ENCODE measurements at regions not wholly inside any gene's neighbourhood (a gene's known extent, or its start where the extent isn't known, plus 50 kb on each side); places are given as distances from the start of the nearest gene placed in this dataset.

- no peak overlapping the region for H3K4me3 Mint-ChIP-seq
- H3K27me3 Mint-ChIP-seq (ENCODE audit: low read depth, poor library complexity), result no peaks in the 10 kb centered on the region
- DNase-seq, result no peak
- no peaks in the 10 kb centered on the region for H3K9me3 Mint-ChIP-seq
- H3K4me1 Mint-ChIP-seq, result peaks cover 42% of the 10 kb centered on the region
- H3K36me3 Mint-ChIP-seq (ENCODE audit: low read depth), result no peaks in the 10 kb centered on the region
- H3K27ac Mint-ChIP-seq, result no peak overlapping the region
- no peak for TF ChIP-seq CTCF (IDR thresholded peaks at IDR 0.05)
Measured at GRCh38 chr12:89838833-89839232, 130.2 kb upstream of the ATP2B1 start.

GRCh38 chr12:89836026-89836425, 127.4 kb upstream of the ATP2B1 start:
- H3K36me3 Mint-ChIP-seq (ENCODE audit: low read depth), result no peaks in the 10 kb centered on the region
- peaks cover 46% of the 10 kb centered on the region for H3K4me1 Mint-ChIP-seq
- TF ChIP-seq CTCF (IDR thresholded peaks at IDR 0.05), result no peak
- no peak for DNase-seq
- no peak overlapping the region for H3K4me3 Mint-ChIP-seq
- H3K27me3 Mint-ChIP-seq (ENCODE audit: low read depth, poor library complexity), result peaks cover 3% of the 10 kb centered on the region
- H3K27ac Mint-ChIP-seq, result peak overlapping the region; percentile 13
- H3K9me3 Mint-ChIP-seq, result no peaks in the 10 kb centered on the region

GRCh38 chr12:89834676-89835075, 126.0 kb upstream of the ATP2B1 start:
- peaks cover 40% of the 10 kb centered on the region for H3K4me1 Mint-ChIP-seq
- peaks cover 3% of the 10 kb centered on the region for H3K27me3 Mint-ChIP-seq (ENCODE audit: low read depth, poor library complexity)
- no peaks in the 10 kb centered on the region for H3K36me3 Mint-ChIP-seq (ENCODE audit: low read depth)
- no peak overlapping the region for H3K27ac Mint-ChIP-seq
- H3K4me3 Mint-ChIP-seq, result no peak overlapping the region
- no peaks in the 10 kb centered on the region for H3K9me3 Mint-ChIP-seq
- no peak for DNase-seq
- no peak for TF ChIP-seq CTCF (IDR thresholded peaks at IDR 0.05)

GRCh38 chr12:89833337-89834252, 125.0 kb upstream of the ATP2B1 start:
- Mint-ChIP-seq H3K9me3 (no peaks in the 10 kb centered on the region), H3K4me1 (peaks cover 37% of the 10 kb centered on the region), H3K27ac (no peak overlapping the region), H3K36me3 (ENCODE audit: low read depth) (no peaks in the 10 kb centered on the region), H3K27me3 (ENCODE audit: low read depth, poor library complexity) (peaks cover 3% of the 10 kb centered on the region), H3K4me3 (no peak overlapping the region)
- no peak for TF ChIP-seq CTCF (IDR thresholded peaks at IDR 0.05)
- no peak for DNase-seq

GRCh38 chr12:89832336-89832735, 123.7 kb upstream of the ATP2B1 start:
- DNase-seq, result no peak
- no peaks in the 10 kb centered on the region for H3K9me3 Mint-ChIP-seq
- no peak overlapping the region for H3K27ac Mint-ChIP-seq
- peaks cover 3% of the 10 kb centered on the region for H3K27me3 Mint-ChIP-seq (ENCODE audit: low read depth, poor library complexity)
- TF ChIP-seq CTCF (IDR thresholded peaks at IDR 0.05), result no peak
- no peak overlapping the region for H3K4me3 Mint-ChIP-seq
- no peaks in the 10 kb centered on the region for H3K36me3 Mint-ChIP-seq (ENCODE audit: low read depth)
- H3K4me1 Mint-ChIP-seq, result peaks cover 34% of the 10 kb centered on the region

Data from nephron progenitor cell (in vitro differentiated cells).